ENCODE measurements at regions not wholly inside any gene's neighbourhood (a gene's known extent, or its start where the extent isn't known, plus 50 kb on each side); places are given as distances from the start of the nearest gene placed in this dataset.

- no peaks in the 10 kb centered on the region for H3K9me3 Mint-ChIP-seq
- no peaks in the 10 kb centered on the region for H3K36me3 Mint-ChIP-seq
- no peak overlapping the region for H3K4me3 Mint-ChIP-seq
- peaks cover 10% of the 10 kb centered on the region for H3K27me3 Mint-ChIP-seq
- no peaks in the 10 kb centered on the region for H3K4me1 Mint-ChIP-seq
- no peak overlapping the region for H3K27ac Mint-ChIP-seq
Observed at GRCh38 chr3:150074697-150075416, 104.2 kb upstream of the PFN2 start.

DNA sequence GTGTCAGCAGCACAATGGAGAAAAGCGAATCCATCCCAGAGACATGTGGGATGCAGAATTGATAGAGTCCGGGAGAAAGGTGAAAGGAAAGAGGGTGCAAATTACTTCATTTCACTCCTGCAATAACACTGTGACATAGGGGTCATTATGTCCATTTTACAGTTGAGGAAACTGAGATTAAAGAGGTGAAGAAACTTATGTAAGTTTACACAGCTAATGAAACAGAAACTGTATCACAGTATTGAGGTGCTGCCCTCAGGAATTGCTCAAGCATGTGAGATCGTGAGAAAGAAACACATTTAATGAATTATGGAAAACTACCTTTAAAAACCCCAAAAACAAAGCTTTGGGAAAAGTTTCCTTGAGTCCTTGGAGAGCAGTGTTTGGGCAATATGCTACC, 103.6 kb upstream of the PFN2 start:
- H3K9me3 Mint-ChIP-seq, result no peaks in the 10 kb centered on the region

DNA sequence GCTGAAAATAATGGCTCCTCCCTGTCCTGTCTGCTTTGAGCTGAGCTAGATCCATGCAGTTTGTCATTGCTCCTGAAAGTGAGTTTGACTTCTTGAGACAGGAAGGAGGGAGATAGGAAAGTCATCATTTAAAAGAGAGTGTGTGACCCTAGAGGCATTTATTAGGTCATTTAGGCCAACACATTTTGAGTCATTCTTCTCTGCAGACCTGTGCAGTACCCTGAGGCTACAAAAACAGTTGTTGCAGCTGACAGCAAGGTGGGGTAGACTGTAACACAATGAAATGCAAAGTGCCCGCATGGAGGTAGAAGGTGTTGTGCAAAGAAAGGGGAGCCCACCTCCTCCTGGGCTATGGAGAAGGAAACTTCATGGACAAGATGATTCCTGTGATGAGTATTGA, 102.8 kb upstream of the PFN2 start:
- no peaks in the 10 kb centered on the region for H3K4me1 Mint-ChIP-seq
- no peaks in the 10 kb centered on the region for H3K9me3 Mint-ChIP-seq
- H3K36me3 Mint-ChIP-seq, result no peaks in the 10 kb centered on the region
- no peak overlapping the region for H3K27ac Mint-ChIP-seq
- H3K27me3 Mint-ChIP-seq, result peaks cover 10% of the 10 kb centered on the region
- H3K4me3 Mint-ChIP-seq, result no peak overlapping the region

More for the DNA sequence above, 103.6 kb upstream of the PFN2 start:
- no peak overlapping the region for H3K27ac Mint-ChIP-seq
- peaks cover 10% of the 10 kb centered on the region for H3K27me3 Mint-ChIP-seq
- H3K4me1 Mint-ChIP-seq, result no peaks in the 10 kb centered on the region
- H3K36me3 Mint-ChIP-seq, result no peaks in the 10 kb centered on the region
- no peak overlapping the region for H3K4me3 Mint-ChIP-seq

DNA sequence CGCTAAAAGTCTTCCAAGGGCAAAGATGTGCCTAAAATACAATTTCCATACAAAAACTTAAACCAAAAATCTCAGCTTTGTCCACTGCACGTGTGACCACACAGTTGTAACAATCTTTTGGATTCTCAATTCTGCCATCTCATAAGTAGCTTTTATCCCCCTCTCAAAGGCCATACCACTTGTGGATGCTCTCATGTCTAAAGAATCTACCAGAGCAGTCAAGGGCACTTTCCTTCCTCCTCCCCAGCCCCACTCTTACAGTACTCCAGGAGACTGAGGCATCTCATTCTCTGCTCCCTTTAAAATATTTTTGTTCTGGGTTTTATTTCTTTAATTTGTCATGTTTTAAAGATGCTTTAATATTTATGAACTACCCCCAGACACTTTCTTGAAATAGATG, 102.3 kb upstream of the PFN2 start:
- no peaks in the 10 kb centered on the region for H3K9me3 Mint-ChIP-seq
- peaks cover 10% of the 10 kb centered on the region for H3K27me3 Mint-ChIP-seq
- H3K27ac Mint-ChIP-seq, result no peak overlapping the region
- no peaks in the 10 kb centered on the region for H3K36me3 Mint-ChIP-seq
- no peak overlapping the region for H3K4me3 Mint-ChIP-seq
- no peaks in the 10 kb centered on the region for H3K4me1 Mint-ChIP-seq

DNA sequence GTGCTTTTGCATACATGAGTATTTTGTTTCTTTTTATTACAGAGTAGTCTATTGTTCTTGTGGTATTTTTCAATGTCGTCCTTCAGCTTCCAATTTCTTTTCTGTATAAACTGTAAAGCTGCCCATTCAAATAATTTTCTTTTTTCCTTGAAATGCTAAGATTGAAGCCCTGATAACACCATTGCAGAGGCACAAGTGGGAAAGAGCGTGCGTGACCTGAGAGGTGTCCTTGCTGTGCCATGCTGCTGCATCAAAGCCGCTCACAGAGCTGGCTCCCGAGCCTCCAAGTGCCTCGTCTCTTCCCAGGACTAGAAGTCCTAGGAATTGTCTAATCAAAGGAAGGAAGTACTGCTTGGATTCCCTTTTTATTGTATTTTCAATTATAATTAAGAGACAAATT, 101.9 kb upstream of the PFN2 start:
- no peaks in the 10 kb centered on the region for H3K36me3 Mint-ChIP-seq
- no peaks in the 10 kb centered on the region for H3K4me1 Mint-ChIP-seq
- no peaks in the 10 kb centered on the region for H3K9me3 Mint-ChIP-seq
- H3K27me3 Mint-ChIP-seq, result peaks cover 12% of the 10 kb centered on the region
- H3K27ac Mint-ChIP-seq, result no peak overlapping the region
- no peak overlapping the region for H3K4me3 Mint-ChIP-seq

- peaks cover 18% of the 10 kb centered on the region for H3K27me3 Mint-ChIP-seq
- H3K36me3 Mint-ChIP-seq, result no peaks in the 10 kb centered on the region
- H3K27ac Mint-ChIP-seq, result no peak overlapping the region
- H3K4me1 Mint-ChIP-seq, result no peaks in the 10 kb centered on the region
- H3K4me3 Mint-ChIP-seq, result no peak overlapping the region
- H3K9me3 Mint-ChIP-seq, result no peaks in the 10 kb centered on the region
Observed at GRCh38 chr3:150070271-150070670, 99.6 kb upstream of the PFN2 start.

- Mint-ChIP-seq H3K27ac (peak overlapping the region; percentile 25), H3K4me3 (no peak overlapping the region), H3K36me3 (no peaks in the 10 kb centered on the region), H3K9me3 (no peaks in the 10 kb centered on the region), H3K27me3 (peaks cover 18% of the 10 kb centered on the region), H3K4me1 (no peaks in the 10 kb centered on the region)
Observed at GRCh38 chr3:150069633-150070032, 98.9 kb upstream of the PFN2 start.

- Mint-ChIP-seq H3K4me1 (no peaks in the 10 kb centered on the region), H3K36me3 (no peaks in the 10 kb centered on the region), H3K9me3 (no peaks in the 10 kb centered on the region), H3K27ac (peak overlapping the region; percentile 25), H3K27me3 (peaks cover 16% of the 10 kb centered on the region), H3K4me3 (no peak overlapping the region)
Observed at GRCh38 chr3:150069154-150069527, 98.4 kb upstream of the PFN2 start.

- Mint-ChIP-seq H3K27me3 (peaks cover 15% of the 10 kb centered on the region), H3K9me3 (no peaks in the 10 kb centered on the region), H3K36me3 (no peaks in the 10 kb centered on the region), H3K27ac (no peak overlapping the region), H3K4me3 (no peak overlapping the region), H3K4me1 (no peaks in the 10 kb centered on the region)
Observed at GRCh38 chr3:150068440-150069153, 97.9 kb upstream of the PFN2 start.

DNA sequence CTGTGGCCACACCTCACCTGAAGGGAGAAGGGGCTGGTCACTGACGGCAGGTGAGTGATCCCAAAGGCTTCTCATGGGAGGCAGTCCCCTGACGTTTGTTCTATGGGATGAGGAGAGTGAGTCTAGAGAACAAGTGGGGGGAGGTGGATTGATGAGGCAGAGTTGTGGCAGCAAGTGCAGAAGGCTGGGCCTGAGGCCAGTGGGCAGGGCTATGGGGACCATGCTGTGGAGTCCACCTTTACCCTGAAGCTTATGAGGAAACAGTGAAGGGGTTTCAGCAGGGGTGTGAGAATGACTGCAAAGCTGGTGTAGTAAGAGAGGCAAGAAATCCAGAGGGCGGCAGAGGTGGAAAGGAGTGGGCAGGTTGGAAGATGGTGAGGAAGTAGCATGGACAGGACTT, 96.9 kb upstream of the PFN2 start:
- Mint-ChIP-seq H3K27me3 (peaks cover 15% of the 10 kb centered on the region), H3K4me1 (no peaks in the 10 kb centered on the region), H3K9me3 (no peaks in the 10 kb centered on the region), H3K27ac (no peak overlapping the region), H3K36me3 (no peaks in the 10 kb centered on the region), H3K4me3 (no peak overlapping the region)

GRCh38 chr3:150064971-150065370, 94.3 kb upstream of the PFN2 start:
- Mint-ChIP-seq H3K36me3 (no peaks in the 10 kb centered on the region), H3K4me3 (no peak overlapping the region), H3K9me3 (no peaks in the 10 kb centered on the region), H3K27ac (no peak overlapping the region), H3K4me1 (no peaks in the 10 kb centered on the region), H3K27me3 (peaks cover 12% of the 10 kb centered on the region)

GRCh38 chr3:150063237-150063636, 92.5 kb upstream of the PFN2 start:
- Mint-ChIP-seq H3K27me3 (peaks cover 12% of the 10 kb centered on the region), H3K4me1 (no peaks in the 10 kb centered on the region)

GRCh38 chr3:150062492-150062891, 91.8 kb upstream of the PFN2 start:
- Mint-ChIP-seq H3K27ac (no peak overlapping the region), H3K4me1 (no peaks in the 10 kb centered on the region), H3K9me3 (no peaks in the 10 kb centered on the region)

More at GRCh38 chr3:150063237-150063636, 92.5 kb upstream of the PFN2 start:
- Mint-ChIP-seq H3K4me3 (no peak overlapping the region), H3K27ac (no peak overlapping the region), H3K9me3 (no peaks in the 10 kb centered on the region), H3K36me3 (no peaks in the 10 kb centered on the region)

DNA sequence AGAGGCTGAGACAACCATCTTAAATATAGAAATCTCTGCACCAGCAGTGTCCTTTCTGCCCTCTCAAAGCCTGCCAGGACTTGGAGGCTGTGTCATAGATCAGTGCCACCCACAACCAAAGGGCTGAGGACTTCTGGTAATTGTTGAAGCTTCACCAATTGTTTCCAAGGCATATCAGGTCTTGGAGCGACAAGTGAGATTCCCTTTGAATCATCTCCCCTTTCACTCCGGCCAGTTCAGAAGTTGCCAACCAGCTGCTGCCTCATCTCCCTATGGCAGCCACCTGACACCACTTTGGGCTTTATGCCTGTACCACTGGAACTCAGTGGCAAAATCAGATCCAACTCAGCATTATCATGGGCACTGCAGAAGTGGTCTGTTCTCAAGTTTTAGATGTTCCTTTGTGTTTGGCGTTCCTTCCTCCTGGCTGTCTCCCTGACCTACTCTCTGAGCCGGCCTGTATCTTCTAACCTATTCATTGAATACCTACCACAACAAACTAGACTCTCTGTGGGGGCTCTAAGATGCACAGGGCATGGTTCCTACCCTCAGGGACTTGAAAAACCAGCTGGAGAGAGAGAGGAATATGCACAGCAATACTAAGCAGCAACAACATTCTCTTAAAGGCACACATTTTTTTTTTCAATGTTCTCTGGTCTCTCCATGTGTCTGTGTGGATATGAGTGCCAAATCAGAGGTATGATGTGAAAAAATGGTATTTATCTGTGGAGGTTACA, 90.8 kb upstream of the PFN2 start:
- Mint-ChIP-seq H3K9me3 (no peaks in the 10 kb centered on the region), H3K36me3 (no peaks in the 10 kb centered on the region), H3K27ac (no peak overlapping the region), H3K4me1 (no peaks in the 10 kb centered on the region), H3K27me3 (peaks cover 8% of the 10 kb centered on the region), H3K4me3 (no peak overlapping the region)

More at GRCh38 chr3:150062492-150062891, 91.8 kb upstream of the PFN2 start:
- Mint-ChIP-seq H3K36me3 (no peaks in the 10 kb centered on the region), H3K4me3 (no peak overlapping the region), H3K27me3 (peaks cover 12% of the 10 kb centered on the region)

GRCh38 chr3:150059729-150060128, 89.0 kb upstream of the PFN2 start:
- no peaks in the 10 kb centered on the region for H3K4me1 Mint-ChIP-seq
- H3K36me3 Mint-ChIP-seq, result no peaks in the 10 kb centered on the region
- no peak overlapping the region for H3K4me3 Mint-ChIP-seq
- peaks cover 13% of the 10 kb centered on the region for H3K27me3 Mint-ChIP-seq
- H3K9me3 Mint-ChIP-seq, result no peaks in the 10 kb centered on the region
- H3K27ac Mint-ChIP-seq, result no peak overlapping the region

GRCh38 chr3:150059241-150059640, 88.5 kb upstream of the PFN2 start:
- no peak overlapping the region for H3K4me3 Mint-ChIP-seq
- no peaks in the 10 kb centered on the region for H3K4me1 Mint-ChIP-seq
- no peaks in the 10 kb centered on the region for H3K9me3 Mint-ChIP-seq
- H3K27me3 Mint-ChIP-seq, result peaks cover 13% of the 10 kb centered on the region
- no peak overlapping the region for H3K27ac Mint-ChIP-seq
- no peaks in the 10 kb centered on the region for H3K36me3 Mint-ChIP-seq
